ENCODE measurements at regions not wholly inside any gene's neighbourhood (a gene's known extent, or its start where the extent isn't known, plus 50 kb on each side); places are given as distances from the start of the nearest gene placed in this dataset.

- Histone ChIP-seq H3K27me3 (ENCODE audit: insufficient read depth, low read length, poor library complexity, severe bottlenecking) (no peaks in the 10 kb centered on the region), H4K20me1 (ENCODE audit: insufficient read depth, low read length, poor library complexity, severe bottlenecking) (no peaks in the 10 kb centered on the region), H3K9ac (ENCODE audit: low read depth, low read length, poor library complexity, severe bottlenecking) (no peak overlapping the region), H3K4me2 (ENCODE audit: low read depth, low read length, poor library complexity, severe bottlenecking) (no peak overlapping the region), H3K4me3 (ENCODE audit: low read length, poor library complexity, severe bottlenecking) (no peak overlapping the region), H3K36me3 (ENCODE audit: insufficient read depth, low read length) (no peaks in the 10 kb centered on the region), H3K4me1 (ENCODE audit: insufficient read depth, low read length, poor library complexity, severe bottlenecking) (no peaks in the 10 kb centered on the region), H3K79me2 (ENCODE audit: insufficient read depth, low read length) (no peaks in the 10 kb centered on the region), H3K9me2 (replicated peaks; ENCODE audit: low read depth, low read length) (no peaks in the 10 kb centered on the region), H2AFZ (ENCODE audit: low read length) (no peak overlapping the region), H3K9me3 (ENCODE audit: insufficient read depth, low read depth, low read length) (no peaks in the 10 kb centered on the region), H3F3A (ENCODE audit: low read depth) (no peaks in the 10 kb centered on the region)
- TF ChIP-seq CTCF (conservative IDR thresholded peaks at IDR 0.05; ENCODE audit: low read length) (no peak), EZH2phosphoT487 (IDR thresholded peaks at IDR 0.05; ENCODE audit: borderline replicate concordance) (no peak)
Observed at GRCh38 chr13:47639738-47640447, 361.2 kb downstream of the SUCLA2 start.

GRCh38 chr13:47638627-47639026, 362.4 kb downstream of the SUCLA2 start:
- Histone ChIP-seq H3K79me2 (ENCODE audit: insufficient read depth, low read length) (no peaks in the 10 kb centered on the region), H3K4me1 (ENCODE audit: insufficient read depth, low read length, poor library complexity, severe bottlenecking) (no peaks in the 10 kb centered on the region), H3K4me2 (ENCODE audit: low read depth, low read length, poor library complexity, severe bottlenecking) (no peak overlapping the region), H3K4me3 (ENCODE audit: low read length, poor library complexity, severe bottlenecking) (no peak overlapping the region), H3K9me3 (ENCODE audit: insufficient read depth, low read depth, low read length) (no peaks in the 10 kb centered on the region), H3K27me3 (ENCODE audit: insufficient read depth, low read length, poor library complexity, severe bottlenecking) (no peaks in the 10 kb centered on the region), H2AFZ (ENCODE audit: low read length) (no peak overlapping the region), H3F3A (ENCODE audit: low read depth) (no peaks in the 10 kb centered on the region), H3K9me2 (replicated peaks; ENCODE audit: low read depth, low read length) (no peaks in the 10 kb centered on the region), H4K20me1 (ENCODE audit: insufficient read depth, low read length, poor library complexity, severe bottlenecking) (no peaks in the 10 kb centered on the region), H3K36me3 (ENCODE audit: insufficient read depth, low read length) (no peaks in the 10 kb centered on the region), H3K9ac (ENCODE audit: low read depth, low read length, poor library complexity, severe bottlenecking) (no peak overlapping the region)
- TF ChIP-seq CTCF (conservative IDR thresholded peaks at IDR 0.05; ENCODE audit: low read length) (no peak), EZH2phosphoT487 (IDR thresholded peaks at IDR 0.05; ENCODE audit: borderline replicate concordance) (no peak)

- H3K4me1 ChIP-seq (ENCODE audit: insufficient read depth, low read length, poor library complexity, severe bottlenecking): no peaks in the 10 kb centered on the region
- no peaks in the 10 kb centered on the region for H3K9me2 ChIP-seq (replicated peaks; ENCODE audit: low read depth, low read length)
- H4K20me1 ChIP-seq (ENCODE audit: insufficient read depth, low read length, poor library complexity, severe bottlenecking): no peaks in the 10 kb centered on the region
- no peaks in the 10 kb centered on the region for H3K36me3 ChIP-seq (ENCODE audit: insufficient read depth, low read length)
- no peaks in the 10 kb centered on the region for H3K9me3 ChIP-seq (ENCODE audit: insufficient read depth, low read depth, low read length)
- H3K27me3 ChIP-seq (ENCODE audit: insufficient read depth, low read length, poor library complexity, severe bottlenecking): no peaks in the 10 kb centered on the region
- no peak overlapping the region for H3K4me2 ChIP-seq (ENCODE audit: low read depth, low read length, poor library complexity, severe bottlenecking)
- H3K79me2 ChIP-seq (ENCODE audit: insufficient read depth, low read length): no peaks in the 10 kb centered on the region
- TF ChIP-seq CTCF (conservative IDR thresholded peaks at IDR 0.05; ENCODE audit: low read length) (no peak), EZH2phosphoT487 (IDR thresholded peaks at IDR 0.05; ENCODE audit: borderline replicate concordance) (no peak)
- H3K4me3 ChIP-seq (ENCODE audit: low read length, poor library complexity, severe bottlenecking): no peak overlapping the region
- no peak overlapping the region for H3K9ac ChIP-seq (ENCODE audit: low read depth, low read length, poor library complexity, severe bottlenecking)
- H3F3A ChIP-seq (ENCODE audit: low read depth): no peaks in the 10 kb centered on the region
- H2AFZ ChIP-seq (ENCODE audit: low read length): no peak overlapping the region
Observed at GRCh38 chr13:47632311-47632710, 368.8 kb downstream of the SUCLA2 start.

Measured in Loucy (cell line).